Erythroblast (primary cell): ENCODE measurements at regions not wholly inside any gene's neighbourhood (a gene's known extent, or its start where the extent isn't known, plus 50 kb on each side); places are given as distances from the start of the nearest gene placed in this dataset.

Experiments used
- GATA1 ChIP-seq: IDR thresholded peaks from 2 replicates; pipeline ENCODE4 v1.6.1; 2011; ENCODE audit warnings: low read depth, mild to moderate bottlenecking, control low read depth, low read length, moderate library complexity
- POLR2A ChIP-seq: IDR thresholded peaks from 2 replicates; pipeline ENCODE4 v1.6.1; 2011; ENCODE audit warnings: mild to moderate bottlenecking, low read length

GRCh38 chr10:59060852-59061251 is 115.6 kb upstream of the PHYHIPL start:
- no peak for TF ChIP-seq POLR2A
- no peak for TF ChIP-seq GATA1
